Globus pallidus (tissue), 1 donor: ENCODE measurements at regions not wholly inside any gene's neighbourhood (a gene's known extent, or its start where the extent isn't known, plus 50 kb on each side); places are given as distances from the start of the nearest gene placed in this dataset.
"Not testable (repeated sequence)": the region's sequence is repeated elsewhere in the genome, so short reads cannot be mapped to it uniquely, and the experiment has no call there.

ENCODE experiments used
- DNase-seq: peaks from one replicate; pipeline ENCODE4 v3.0.0-alpha.2; 2015; ENCODE audit warnings: low spot score

DNA sequence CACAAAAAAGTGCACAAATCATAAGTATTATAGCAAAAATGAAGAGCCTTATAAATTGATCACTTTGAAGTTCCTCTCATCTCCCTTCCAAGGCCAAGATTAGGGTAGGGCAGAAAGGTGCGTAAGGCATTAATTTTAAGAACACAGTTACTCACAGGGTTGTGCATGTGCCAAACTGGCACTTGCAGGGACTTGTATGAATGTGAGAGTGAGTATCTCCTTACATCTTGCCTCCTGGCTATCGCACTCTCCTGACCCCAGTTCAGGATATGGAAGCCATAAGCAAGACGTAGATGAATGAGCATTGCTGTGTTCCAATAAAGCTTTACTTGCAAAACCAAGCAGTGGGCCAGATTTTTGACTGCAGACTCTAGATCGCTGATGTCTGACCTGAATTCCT, 510.1 kb upstream of the AADAT start:
- no peak for DNase-seq

DNA sequence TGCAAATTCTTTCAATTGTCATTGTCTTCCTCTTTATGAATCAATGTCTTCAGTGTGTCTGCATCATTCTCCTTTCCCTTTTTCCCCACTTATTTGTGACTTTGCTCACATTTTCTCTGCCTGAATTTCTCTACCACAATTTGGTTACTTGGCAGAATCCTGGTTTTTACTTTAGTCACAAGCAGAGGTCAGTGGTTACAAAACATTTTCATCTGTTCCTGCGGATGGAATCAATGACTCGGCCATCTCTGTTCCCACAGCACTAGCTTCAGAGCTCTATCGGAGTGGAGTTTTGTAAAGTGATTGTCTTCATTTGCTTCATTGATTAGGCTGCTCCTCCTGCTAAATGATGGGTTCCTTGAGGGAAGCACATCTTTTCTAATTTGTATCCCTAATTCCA, 501.3 kb upstream of the AADAT start:
- DNase-seq, result no peak

DNA sequence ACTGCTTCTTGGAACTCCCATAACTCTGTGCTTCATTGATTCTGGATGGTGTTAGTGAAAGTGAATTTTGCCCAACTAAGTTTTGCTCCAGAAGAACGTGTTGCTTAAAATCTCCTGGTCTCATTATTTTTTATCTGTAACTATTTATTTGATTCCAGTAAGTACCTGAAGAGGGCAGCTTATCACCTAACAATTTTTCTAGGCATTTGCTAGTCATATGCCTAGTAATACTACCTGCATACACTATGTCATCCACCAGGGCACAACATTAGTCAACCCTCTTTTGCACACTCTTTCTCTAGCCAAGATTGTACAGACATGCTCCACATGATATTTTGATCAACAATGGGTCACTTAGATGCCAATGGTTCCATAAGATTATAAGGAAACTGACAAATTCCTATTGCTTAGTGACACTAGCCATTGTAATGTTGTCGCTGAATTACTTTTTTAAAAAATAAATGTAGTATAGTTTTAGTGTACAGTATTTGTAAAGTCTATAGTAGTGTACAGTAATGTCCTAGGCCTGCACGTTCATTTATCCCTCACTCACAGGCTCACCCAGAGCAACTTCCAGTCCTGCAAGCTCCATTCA, 499.9 kb upstream of the AADAT start:
- DNase-seq, result no peak

DNA sequence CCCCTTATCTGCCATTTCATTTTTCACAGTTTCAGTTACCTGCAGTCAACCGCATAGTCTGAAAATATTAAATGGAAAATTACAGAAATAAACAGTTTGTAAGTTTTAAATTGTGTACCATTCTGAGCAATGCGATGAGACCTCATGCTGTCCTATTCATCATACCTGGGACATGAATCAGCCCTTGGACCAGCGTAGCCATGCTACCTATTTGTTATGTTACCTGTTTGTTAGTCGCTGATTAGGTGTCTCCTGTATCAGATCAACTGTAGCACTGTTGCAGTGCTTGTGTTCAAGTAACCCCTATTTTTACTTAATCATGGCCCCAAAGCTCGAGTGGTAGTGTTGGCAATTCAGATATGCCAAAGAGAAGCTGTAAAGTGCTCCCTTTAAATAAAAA, 492.2 kb upstream of the AADAT start:
- DNase-seq, result no peak

DNA sequence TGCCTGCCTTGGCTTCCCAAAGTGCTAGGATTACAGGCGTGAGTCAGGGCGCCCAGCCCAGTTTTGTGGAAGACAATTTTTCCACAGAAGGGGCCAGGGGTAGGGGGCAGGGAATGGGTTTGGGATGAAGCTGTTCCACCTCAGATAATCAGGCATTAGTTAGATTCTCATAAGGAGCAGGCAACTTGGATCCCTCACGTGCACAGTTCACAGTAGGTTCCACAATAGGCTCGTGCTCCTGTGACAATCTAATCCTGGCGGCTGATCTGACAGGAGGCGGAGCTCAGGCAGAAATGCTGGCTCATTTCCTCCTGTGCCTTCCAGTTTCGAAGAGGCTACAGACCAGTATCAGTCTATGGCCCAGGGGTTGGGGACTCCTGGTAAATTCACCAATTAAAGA, 491.6 kb upstream of the AADAT start:
- no peak for DNase-seq

DNA sequence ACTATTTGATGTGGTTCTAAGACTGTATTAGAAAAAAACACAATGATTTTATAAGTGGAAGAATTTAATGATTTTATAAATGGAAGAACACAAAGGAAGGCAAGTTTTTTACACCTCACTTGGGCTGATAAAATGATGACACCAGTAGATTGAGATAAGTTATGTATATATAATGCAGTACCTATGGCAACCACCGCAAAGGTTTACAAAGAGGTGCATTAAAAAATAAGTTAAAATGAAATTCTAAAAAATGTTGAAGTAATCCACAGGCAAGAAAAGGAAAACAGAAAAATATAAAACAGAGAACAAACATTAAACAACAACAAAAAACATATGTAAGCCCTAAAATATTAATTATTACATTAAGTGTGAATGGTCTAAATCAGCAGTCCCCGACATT, 490.9 kb upstream of the AADAT start:
- no peak for DNase-seq

DNA sequence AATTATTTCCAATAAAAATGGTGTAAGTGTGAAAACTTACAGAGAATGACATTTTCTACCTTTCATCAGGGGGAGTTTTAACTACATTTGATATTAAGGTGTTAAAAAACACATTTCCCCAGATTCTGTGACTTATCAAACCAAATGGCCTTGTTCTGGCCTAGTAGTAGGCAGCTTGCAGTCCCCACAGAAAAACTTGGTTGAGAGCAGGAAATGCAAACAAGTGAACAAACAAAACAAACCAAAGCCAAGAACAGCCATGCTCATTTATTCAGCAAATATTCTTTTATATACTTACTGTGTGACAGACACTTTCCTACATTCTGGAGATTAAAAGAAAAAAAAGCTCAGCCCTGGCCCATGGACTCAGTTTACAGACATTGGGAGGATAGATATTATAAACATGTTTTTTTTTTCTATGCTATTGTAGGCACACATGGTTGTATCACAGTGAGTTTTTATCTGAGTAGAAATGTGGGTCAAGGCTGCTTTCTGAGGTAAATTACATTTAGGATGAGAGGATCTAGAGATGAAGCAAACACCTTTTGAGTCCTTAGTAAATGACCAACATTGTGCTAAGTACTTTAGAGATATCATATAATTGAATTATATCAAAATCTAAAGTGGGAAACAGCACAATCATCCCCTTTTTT, 449.2 kb upstream of the AADAT start:
- DNase-seq, result no peak

DNA sequence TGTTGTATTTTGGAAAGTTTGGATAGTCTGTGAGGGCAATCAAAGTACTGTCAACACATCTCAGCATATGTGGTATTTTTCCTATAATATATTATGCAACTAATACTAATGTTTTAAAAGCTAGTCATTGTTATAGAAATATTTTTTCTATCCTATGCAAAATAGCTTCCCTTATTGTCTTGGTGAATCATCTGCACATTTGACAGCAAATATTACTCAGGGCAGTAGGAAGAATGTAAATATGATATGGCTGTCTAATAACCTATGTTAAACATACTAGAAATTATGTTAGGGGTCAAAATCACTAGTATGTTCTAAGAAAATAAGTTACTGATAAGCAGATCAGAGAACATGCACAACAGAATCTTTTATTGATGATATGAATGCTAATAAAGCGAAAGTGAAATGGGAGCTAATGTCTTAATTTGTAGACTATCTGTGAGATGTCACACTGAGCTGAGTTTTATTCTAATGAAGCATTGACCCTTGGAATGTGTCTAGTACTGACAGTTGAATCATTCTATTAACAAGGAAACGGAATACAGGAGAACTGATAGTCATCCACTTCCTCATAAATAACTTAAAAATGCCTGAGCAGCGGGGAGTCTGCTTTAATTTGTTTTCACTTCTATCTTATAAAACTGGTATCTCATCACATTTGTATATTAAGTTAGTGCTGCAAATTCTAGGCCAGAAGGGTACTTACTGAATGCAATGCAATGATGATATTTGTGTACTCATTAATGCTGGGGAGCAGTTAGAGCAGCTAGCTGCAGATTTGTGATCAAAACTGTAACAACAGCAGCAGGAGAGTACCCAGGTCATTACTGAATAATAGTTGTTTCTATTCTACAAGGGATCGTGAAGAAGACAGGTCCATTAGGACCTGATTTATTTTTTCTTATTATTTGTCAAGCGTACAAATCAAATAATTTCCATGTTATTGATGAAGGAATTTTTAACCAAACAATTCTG, 440.3 kb upstream of the AADAT start:
- no peak for DNase-seq

DNA sequence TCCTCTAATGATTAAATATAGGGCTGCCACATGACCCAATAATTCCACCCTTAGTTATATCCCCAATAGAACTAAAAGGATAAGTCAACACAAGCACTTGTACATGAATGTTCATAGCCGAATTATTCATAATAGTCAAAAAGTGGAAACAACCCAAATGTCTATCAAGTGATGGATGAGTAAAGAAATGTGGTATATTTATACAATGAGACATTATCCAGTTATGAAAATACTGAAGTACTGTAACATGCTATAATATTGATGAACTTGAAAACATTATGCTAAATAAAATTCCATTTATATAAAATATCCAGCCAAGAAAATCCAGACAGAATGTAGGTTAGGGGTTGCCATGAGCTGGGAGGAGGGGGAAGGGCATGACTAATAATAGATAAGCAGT, 436.7 kb upstream of the AADAT start:
- no peak for DNase-seq

DNA sequence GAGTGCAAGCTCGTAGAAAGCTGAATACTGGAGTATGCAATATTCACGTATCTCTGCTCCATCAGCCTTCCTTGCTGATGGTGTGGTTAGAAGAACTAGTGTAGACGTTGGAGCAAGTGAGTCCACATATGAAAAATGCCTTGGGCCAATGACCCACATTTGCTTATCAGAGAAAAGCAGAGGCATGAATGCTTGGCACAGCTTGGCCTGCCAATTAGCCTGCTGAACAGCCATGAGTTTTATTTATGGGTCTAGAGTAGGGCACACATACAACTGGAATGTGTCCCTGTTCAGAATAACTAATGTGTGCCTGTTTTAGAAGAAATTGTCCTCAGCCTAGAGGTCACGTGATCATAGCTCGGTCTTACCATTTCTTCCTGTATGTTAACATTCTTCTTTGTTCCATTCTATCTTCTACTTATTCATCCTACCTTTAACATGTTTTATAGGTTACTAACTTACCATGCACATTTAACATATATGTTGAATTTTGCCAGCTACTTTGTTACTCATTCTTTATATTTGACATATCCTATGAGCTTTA, 432.7 kb upstream of the AADAT start:
- no peak for DNase-seq

DNA sequence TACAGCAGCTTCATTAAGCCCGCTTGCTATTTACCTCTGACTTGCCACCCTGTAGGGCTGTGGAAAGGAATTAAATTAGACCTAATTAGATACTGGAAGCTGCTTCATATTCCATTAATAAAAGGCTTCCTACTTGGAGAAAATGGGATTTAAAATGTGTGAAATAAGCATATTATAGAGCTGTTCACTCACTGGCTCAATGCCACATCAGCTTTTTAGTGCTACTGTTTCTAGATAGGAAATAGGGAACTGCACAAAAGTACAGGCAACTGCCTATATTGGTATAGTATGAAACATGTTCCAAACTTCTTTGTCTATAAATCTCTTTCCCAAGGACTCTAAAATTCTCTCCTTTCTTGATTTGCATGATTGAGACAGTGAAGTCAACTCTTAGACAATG, 407.9 kb upstream of the AADAT start:
- no peak for DNase-seq

DNA sequence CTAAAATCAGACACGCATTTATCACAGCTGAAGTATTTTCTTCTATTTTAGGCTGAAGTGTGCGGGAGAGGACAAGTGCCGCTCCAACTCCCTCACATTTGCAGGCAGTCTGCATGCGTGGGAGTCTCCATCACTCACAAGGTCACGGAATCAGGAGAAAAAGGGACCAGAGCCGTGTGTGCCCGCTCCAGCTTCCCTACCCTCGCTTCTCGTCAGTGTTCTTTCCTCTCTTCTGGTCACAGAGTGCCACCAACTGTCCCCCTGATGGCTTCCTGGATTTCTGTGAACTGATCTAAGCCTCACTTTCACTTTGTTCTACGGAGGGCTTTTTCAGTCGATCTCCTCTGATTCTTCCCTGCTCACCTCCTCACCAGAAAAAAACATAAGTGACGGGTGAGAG, 407.4 kb upstream of the AADAT start:
- no peak for DNase-seq

DNA sequence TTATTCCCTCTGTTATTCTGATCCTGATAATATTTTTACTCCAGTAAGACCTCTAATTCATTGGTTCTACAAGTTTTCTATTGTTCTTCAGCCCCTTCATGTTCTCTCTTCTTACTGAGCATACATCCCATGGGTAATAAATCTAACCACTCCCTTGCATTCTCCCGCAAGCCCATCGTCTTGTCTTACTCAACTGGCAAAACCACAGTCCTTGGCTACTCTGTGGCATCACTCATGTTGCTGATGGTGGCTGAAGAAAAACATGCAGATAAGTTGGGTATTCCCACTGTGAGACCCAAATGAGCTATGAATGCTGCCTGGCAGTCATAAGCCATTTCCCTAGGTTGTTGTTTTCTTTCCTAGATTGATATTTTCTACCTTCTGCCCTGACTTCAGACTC, 402.2 kb upstream of the AADAT start:
- no peak for DNase-seq

DNA sequence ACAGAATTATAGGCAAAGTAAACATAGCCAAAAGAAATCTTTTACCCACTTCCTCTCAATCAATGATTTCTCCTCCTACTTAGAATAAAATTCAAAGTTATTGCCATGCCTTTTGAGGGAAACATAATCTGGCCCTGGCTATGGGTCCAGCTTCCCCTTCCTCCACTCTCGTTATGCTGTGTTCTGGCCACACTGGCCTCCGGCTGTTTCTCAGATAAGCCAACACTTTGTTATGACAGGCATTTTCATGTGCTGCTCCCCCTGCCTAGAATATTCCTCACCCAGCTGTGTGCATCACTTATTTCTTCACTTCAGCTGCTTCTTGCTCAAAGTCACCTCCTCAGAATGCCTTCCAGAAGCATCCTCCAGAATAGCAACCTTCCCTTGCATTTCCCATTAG, 386.6 kb upstream of the AADAT start:
- DNase-seq, result no peak

DNA sequence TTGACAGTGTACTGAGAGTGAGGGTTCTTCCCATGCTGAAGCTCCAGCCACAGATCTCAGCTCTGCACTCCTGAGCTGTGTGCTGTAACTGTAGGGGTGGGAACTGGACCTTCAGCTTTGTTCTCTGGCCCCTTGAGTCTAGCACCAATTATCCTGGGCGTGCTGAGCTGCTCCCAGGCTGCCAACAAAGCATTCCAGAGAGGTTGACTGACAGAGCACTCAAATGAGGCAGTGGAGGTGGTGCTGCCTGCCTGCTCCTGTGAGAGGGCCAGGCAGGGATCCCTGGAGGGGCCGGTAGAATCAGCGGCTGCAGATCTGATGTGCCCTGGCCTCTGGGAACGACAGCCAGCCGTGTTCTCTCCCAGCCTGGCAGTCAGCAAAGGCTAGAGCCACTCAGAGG, 375.7 kb upstream of the AADAT start:
- DNase-seq, result no peak

DNA sequence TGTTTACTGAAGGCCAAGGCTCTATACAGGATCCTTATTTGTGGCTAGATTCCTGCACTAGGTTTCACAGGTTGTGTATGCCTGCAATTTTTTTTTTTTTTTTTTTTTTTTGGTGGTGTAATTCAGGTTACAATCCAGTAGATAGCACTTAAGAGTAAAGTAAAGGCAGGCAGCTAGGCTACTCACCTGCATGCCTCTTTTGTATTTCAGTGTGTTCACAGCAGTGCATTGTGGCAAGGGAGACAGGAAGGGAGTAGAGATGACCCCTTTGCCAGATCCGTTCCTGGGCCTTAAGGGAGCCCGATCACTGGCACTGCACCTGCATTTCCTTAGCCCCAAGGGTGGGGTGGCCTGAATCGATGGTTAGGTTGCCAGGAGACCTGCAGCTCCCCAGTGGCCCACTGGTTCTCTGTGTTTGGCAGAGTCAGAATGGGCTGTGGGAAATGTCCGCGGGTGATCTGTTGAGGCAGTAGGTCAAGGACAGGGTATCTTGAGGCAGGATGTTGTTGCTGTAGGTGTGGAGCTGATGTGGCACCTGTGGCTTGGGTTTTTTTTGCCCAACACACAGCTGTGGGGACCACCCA, 374.9 kb upstream of the AADAT start:
- DNase-seq, result no peak

DNA sequence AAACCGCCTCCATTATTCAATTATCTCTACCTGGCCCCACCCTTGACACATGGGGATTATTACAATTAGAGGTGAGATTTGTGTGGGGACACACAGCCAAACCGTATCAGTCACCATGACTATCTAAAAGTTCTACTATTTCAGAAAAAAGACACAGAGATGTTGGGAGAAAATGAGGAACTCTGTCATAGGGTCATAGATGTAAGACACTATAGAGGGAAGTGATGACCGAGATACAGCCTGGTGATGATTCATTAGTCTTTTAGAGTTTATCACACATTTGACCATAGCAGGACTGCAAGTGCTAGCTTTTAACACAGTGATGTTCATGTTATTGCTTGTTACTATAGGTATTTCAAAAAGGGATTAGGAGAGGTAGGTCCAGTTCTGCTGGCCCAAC, 357.0 kb upstream of the AADAT start:
- no peak for DNase-seq

DNA sequence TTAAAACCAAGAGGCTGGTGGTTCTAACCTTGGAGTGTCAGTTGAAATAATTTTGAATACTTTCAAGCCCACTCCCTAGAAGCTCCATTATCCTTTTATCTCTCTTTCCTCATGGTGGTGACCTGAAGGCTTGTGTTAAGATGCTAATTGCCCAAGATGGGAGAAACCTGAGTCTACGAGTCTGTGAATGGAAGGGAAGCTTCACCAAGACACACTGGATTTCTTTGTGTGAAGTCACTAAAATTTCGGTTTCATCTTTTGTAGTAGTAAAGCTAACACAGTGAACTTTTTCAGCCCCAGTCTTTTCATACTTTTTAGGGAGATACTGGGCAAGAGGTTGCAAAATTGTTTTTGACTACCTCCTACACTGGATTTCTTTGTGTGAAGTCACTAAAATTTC, 351.4 kb upstream of the AADAT start:
- DNase-seq, result not testable (repeated sequence)

DNA sequence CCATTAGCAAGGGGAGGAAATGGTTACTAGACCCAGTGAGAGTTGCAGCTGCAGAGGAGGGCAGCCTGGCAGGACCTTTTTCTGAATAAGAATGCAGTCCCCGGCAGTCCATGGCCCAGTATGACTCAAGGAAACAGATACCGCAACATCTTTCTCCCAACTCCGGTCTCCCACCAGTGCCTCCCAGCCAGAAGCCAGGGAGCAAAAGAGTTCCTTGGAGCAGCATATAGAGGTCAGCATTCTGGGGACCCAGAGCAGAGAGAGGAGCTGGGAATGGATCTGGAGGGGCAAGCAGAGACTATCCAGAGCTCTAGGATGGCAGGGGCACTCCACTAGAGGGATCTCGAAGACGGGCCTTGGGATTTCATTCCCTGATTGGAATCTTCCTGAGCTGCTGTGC, 339.2 kb upstream of the AADAT start:
- DNase-seq, result no peak

DNA sequence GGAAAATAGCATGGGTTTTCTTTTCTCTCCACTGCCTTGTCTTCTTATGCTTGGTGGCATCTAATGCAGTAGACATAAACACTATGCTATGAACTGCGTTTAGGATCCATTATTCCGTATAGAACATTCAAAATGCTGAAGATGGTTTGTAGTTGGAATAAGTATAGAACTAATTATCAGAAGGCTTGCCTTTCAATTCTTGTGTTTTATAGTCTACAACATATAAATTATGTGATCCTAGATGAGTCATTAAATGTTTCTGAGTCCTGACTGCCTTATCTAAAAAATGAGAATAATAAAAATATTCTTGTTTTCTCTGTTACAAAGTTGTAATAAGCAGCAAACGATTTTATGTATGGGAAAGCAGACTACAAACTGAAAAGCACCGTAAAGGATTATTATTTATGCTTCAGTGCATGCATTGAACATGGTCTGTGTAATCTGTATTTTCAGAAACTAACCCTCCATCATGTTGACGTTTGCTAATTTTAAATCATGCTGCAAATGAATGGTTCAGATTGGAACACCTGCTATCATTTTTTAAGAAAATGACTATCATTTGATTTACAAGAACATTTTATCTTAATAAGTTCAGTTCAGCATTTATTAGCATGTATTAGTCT, 335.9 kb upstream of the AADAT start:
- DNase-seq, result no peak

DNA sequence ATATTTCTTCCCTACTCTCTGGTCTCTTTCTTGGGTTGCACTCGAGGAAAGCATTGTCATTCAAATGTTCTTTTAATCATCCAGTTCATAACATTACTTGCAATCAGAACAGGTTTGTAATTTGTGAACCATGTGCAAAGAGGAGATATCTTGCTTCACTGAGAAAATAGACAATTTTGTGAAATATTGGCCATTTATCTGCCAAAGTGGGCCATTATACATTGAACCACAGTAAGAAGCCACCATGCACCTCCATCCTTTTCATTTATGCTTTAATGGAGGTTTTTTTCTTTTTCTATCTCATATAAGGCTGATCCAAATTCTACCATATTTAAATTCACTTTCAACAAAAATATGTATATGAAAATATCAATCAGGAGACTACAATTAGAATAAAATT, 335.3 kb upstream of the AADAT start:
- DNase-seq, result no peak

DNA sequence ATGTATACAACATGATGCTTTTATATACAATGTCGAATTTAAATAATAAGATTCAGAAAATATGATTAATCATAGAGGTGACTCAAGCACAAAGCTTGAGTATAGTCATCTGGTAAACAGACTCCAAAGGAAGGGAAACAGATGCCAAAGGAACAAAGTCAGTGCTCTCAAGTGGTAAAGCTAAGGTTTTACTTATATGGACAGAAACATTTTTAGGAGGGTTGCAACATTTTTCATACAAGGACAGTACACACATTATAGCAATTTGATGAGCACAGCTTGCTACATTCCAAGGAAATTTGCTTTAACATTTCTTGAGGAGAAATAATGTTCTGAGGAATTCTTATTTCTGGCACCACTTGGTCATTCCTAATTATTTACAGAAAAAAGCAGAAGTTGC, 333.4 kb upstream of the AADAT start:
- no peak for DNase-seq
